ENCODE measurements at regions not wholly inside any gene's neighbourhood (a gene's known extent, or its start where the extent isn't known, plus 50 kb on each side); places are given as distances from the start of the nearest gene placed in this dataset.

GRCh38 chr4:164413743-164414142 is 340.2 kb upstream of the SMIM31 start:
- Histone ChIP-seq H3K23ac (ENCODE audit: insufficient read length, low read depth, low read length) (no peak overlapping the region), H3K9ac (ENCODE audit: extremely low read depth, insufficient read length, low read length) (no peak overlapping the region), H2BK15ac (ENCODE audit: low read depth, low read length) (no peak overlapping the region), H2AFZ (ENCODE audit: low read length) (no peak overlapping the region), H4K91ac (ENCODE audit: insufficient read length, low read depth, low read length) (no peak overlapping the region), H2BK120ac (ENCODE audit: low read depth, low read length, poor library complexity, severe bottlenecking) (no peak overlapping the region), H3K79me2 (ENCODE audit: insufficient read depth, low read length) (no peaks in the 10 kb centered on the region), H3K9me3 (ENCODE audit: control insufficient read depth, low read depth, low read length) (no peaks in the 10 kb centered on the region), H3K79me1 (ENCODE audit: insufficient read depth, low read depth, low read length, poor library complexity, severe bottlenecking) (no peaks in the 10 kb centered on the region), H3K27ac (ENCODE audit: insufficient read length, low read depth, low read length) (no peak overlapping the region), H2BK5ac (ENCODE audit: insufficient read length, low read length) (no peak overlapping the region), H3K56ac (ENCODE audit: insufficient read length, low read depth, low read length) (no peak overlapping the region), H3K18ac (ENCODE audit: insufficient read length, low read depth, low read length) (no peak overlapping the region), H2AK5ac (ENCODE audit: insufficient read length, low read length) (no peak overlapping the region), H4K5ac (ENCODE audit: insufficient read length, low read depth, low read length) (no peak overlapping the region), H3K27me3 (ENCODE audit: insufficient read depth, low read length) (no peaks in the 10 kb centered on the region), H3T11ph (ENCODE audit: low read length) (no peak overlapping the region), H3K23me2 (ENCODE audit: insufficient read length, low read depth, low read length, poor library complexity, severe bottlenecking) (no peaks in the 10 kb centered on the region), H3K4me2 (ENCODE audit: insufficient read depth, insufficient read length, low read length) (no peak overlapping the region), H2BK20ac (ENCODE audit: low read depth, low read length, poor library complexity, severe bottlenecking) (no peak overlapping the region), H3K4me1 (ENCODE audit: insufficient read depth, low read length) (no peaks in the 10 kb centered on the region), H2BK12ac (ENCODE audit: insufficient read length, low read depth, low read length) (no peak overlapping the region), H3K4ac (ENCODE audit: low read depth, low read length) (no peak overlapping the region), H4K8ac (replicated peaks; ENCODE audit: insufficient read length, low read depth, low read length) (no peak overlapping the region), H3K14ac (ENCODE audit: insufficient read depth, low read length) (no peak overlapping the region), H4K20me1 (ENCODE audit: control insufficient read depth, insufficient read depth, insufficient read length) (no peaks in the 10 kb centered on the region)
- no peak for TF ChIP-seq CTCF (conservative IDR thresholded peaks at IDR 0.05)
- no peak for DNase-seq
- no peaks in the 10 kb centered on the region; a peak in 1 of 7 replicates for H3K36me3 Mint-ChIP-seq (ENCODE audit: insufficient read depth in 1 of 3, low read depth in 3 of 3)
- no peaks in the 10 kb centered on the region; the same call in 1 of the 2 replicates for H3K27me3 Mint-ChIP-seq (ENCODE audit: low read depth)
- no peak overlapping the region for H3K4me3 Mint-ChIP-seq
- WGBS (ENCODE audit: extremely low coverage, insufficient read length, low lambda C conversion rate), result no CpG with 5 or more reads among the region's 2 CpGs
- H3K4me1 Mint-ChIP-seq, result no peaks in the 10 kb centered on the region
- H3K27ac Mint-ChIP-seq, result no peak overlapping the region
- 0 out of 5 replicates have a peak, but pooled peaks cover 0 to 2% of the 10 kb centered on the region in 2 experiments for H3K9me3 Mint-ChIP-seq
